Right renal pelvis (tissue), 4 donors: ENCODE measurements at regions not wholly inside any gene's neighbourhood (a gene's known extent, or its start where the extent isn't known, plus 50 kb on each side); places are given as distances from the start of the nearest gene placed in this dataset.
A peak's percentile ranks its signal among the peaks of the same experiment; 100 is the strongest.

Source experiments
- DNase-seq, 4 donors: peaks; one replicate each; pipeline ENCODE4 v3.0.0-alpha.2; 2013; ENCODE audit warnings: low read depth in 4 of 4, low spot score in 3 of 4, missing footprints in 1 of 4

DNA sequence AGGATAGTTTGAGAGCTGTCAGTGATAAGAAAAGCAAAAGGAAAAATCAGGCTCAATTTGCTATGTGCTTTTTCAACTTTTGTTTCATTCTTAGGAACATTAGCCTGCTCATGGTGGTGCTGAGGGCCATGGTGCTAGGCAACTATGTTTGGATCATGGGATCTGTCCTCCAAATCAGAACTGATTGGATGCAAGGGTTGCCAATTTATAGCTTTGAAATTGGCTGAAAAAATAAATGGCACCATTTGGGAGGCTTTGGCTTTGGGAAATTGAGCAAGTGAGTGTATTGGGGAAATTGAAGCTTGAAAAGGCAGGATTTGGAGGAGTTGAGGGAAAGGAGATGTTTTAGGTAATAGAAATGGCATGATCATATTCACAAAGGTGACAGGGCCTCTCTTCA, 103.8 kb downstream of the CYP26A1 start:
- DNase-seq, result no peak

DNA sequence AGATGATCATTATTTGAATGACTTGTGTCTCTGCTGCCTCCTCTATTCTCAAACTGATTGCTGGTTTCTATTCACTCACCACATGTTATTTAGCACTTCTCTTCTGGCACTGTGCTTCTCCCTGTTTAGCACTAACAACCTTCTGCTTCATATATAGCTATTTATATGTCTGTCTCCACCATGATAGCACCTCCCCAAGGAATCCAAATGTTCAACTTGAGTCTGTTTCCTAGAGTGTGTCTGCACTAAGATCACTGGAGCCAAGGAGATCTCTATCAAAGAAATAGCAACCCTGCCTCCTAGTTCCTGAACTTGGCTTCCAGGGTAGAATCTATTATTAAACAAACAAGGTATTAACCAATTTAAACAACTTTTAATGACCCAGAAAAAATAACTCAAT, 104.5 kb downstream of the CYP26A1 start:
- no peak for DNase-seq

DNA sequence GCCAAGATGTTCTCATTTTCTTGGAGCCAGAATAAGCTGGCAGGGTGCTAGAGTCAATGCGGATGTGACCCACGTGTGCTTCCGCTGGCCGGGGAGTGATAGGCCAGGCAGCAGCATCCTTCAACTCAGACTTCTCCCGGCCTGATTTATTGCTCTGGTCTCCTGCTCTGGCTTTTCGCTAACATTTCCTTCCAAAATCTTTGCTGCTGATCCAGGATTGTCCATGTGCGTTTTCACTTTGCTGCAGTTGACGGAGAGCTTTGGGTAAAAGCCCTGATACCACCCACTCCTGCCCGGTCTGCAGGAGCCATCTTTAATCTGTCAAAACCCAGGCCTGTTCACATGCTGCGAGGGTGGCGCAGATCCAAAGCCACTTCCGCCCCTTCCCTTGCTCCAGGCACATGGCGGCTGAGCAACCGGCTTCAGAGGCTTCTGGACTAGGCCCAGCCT, 106.8 kb downstream of the CYP26A1 start:
- DNase-seq, result no peak

DNA sequence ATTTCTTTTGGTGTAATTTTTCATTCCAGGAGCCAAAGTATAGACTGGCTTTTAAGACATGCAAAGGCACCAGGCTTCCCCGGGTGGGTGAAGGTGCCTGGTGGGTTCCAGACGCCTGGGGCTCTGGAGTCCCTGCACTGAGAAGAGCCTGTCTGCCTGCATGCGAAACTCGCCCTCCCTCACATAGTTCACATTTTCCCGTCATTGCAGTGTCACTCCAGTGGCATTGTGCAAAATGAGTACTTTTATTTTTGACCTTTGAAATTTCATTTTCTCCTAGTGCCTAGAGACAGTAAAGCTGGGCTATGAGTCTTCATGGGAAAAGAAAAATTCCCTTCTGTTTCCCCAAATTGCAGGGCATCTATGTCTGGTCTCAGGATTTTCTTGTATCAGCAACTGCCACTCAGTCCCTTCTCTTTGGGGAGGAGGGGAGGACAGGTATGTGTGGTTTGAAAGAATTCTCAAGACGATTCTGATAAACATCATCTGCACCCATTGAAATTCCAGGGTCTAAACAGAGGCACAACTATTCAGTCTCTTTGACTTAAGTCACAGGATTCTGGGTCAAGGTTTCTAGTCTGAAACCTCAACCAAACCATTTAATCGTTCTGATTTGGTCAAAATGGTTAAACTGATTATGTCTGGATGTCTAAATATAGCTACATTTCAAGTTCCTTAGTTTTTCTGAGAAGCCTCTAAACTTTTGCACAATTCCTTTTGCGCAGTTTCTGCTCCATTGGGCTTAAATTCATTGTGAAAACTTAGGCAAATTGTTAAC, 107.8 kb downstream of the CYP26A1 start:
- DNase-seq, result no peak

DNA sequence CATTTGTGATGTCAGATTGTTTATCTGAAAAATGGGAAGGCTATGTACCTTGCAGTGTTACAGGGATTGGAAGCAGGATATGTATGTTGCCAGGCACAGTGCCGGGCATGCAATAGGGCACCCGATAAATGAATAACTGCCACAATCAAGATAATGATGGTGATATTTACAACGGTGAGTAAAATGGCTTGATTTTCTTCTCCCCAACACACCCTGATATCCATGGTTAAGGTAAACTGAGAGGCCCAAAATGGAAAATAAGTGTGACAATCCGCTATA, 108.3 kb downstream of the CYP26A1 start:
- DNase-seq, result no peak

DNA sequence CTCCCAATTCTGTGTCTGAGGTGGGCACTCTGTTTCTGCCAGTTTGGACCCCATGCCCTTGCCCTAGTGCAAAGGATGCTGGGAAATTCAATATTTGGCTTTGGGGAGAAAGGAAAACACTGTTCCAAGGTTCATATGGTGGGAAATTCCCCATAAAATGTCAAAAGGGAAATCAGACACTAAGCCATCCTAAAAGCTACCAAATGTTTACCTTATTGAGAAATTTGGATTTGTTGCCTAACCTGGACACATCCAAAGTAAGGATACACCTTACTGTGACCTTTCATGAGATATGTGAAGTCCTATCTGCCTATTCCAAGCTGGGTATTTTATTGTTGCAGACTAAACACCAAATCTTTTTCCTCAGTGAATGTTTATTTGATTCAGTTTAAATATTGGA, 109.1 kb downstream of the CYP26A1 start:
- DNase-seq, result no peak

DNA sequence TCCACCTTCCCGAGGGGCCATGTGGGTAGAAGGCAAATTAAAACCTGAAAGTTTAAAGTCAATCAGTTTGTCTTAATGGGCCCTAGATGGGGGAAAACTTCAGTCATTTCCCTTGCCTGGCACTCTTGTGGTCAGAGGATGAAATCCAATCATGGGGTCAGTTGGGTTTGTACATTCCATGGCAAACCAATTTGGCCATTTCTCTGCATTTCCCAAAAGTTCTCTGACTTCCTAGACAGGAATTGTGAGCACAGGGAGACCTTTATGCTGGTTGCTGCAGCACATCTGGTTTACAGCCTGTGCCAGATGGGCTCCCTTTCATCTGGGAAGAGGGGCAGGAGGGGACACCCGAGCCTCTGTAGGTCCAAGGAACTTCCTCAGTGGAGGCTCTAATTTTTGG, 113.0 kb downstream of the CYP26A1 start:
- no peak for DNase-seq

DNA sequence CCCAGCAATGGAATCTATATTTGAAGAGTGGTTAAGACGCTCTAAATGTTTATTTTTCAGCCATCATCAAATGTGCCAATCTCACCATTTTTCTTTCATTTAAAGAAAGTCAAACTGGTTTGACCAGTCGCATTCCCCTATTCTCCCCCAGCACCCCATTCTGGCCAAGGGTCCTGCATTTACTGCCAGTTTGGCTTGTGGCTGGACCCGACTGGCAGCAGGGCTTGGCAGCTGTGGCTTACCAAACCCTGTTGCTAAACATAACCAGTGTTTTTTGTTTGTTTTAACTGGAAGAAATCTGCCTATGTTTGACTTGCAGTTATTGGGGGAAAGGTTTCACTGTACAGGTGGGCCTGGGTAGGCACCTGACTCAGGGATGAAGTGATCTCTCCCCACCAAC, 116.3 kb downstream of the CYP26A1 start:
- DNase-seq, result no peak

DNA sequence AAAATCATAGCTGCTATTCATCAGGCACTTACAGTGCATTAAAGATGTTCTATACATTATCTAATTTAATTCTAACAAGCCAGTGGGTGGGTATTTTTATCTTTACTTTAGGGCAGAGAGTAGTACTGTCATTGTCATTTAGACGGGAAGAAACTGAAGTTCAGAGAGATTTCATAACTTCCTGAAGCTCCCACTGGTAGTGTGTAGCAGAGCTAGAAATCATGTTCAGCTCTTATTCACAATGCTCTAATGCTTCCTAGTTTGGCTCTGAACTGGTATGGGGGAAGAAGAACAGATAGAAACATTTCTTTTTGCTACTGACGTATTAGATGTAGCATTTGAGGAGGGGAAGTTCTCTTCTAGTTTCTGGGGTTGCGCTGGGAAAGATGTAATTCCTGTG, 116.7 kb downstream of the CYP26A1 start:
- DNase-seq, result no peak

DNA sequence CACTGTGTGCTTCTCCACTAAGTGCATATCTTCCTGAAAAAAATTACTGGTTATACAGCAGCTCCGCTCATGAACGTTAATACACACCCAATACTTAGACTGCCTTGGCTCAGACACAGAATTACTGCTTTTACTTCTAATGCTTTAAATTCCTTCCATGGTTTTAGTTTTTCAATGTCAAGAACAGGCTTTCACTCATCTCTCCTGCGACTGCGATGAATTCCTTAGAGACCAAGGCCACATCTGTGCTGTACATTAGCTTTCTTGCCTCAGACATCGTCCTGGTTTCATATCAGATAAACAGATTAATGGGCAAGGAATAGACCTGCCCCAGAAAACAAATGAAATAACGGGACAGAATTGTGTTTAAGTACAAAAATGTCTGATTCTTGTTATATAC, 120.2 kb downstream of the CYP26A1 start:
- DNase-seq, result no peak

DNA sequence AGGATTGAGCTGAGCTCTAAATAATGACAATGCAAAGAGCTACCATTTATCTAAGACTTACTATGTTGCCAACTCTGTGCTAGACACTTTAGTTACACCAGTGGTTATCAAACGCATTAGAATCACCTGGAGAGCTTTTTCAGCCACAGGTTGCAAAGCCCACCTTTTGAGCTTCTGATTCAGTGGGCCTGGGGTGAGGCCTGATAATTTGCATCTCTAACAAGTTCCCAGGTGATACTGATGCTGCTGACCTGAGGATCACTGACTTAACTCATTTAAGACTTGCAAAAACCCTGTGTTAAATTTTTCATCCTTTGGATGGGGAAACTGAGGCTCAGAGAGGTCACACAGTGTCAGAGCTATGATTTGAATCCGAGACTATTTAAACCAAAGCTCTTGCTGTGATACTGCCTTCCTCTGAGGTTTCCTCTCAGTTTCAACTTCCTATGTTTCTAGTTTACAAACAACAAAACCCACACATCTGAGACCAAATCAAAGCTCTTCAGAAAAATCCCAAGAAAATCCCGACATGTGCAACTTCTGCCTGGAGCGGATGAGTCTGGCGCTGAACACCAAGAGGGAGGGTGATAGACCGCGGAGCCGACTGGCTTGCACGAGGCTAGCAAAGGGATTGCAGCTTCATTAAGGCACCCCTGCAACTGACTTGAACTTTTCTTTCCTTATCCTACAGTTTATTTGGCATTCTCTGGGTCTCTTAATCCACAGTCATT, 124.9 kb downstream of the CYP26A1 start:
- DNase-seq, result no peak

DNA sequence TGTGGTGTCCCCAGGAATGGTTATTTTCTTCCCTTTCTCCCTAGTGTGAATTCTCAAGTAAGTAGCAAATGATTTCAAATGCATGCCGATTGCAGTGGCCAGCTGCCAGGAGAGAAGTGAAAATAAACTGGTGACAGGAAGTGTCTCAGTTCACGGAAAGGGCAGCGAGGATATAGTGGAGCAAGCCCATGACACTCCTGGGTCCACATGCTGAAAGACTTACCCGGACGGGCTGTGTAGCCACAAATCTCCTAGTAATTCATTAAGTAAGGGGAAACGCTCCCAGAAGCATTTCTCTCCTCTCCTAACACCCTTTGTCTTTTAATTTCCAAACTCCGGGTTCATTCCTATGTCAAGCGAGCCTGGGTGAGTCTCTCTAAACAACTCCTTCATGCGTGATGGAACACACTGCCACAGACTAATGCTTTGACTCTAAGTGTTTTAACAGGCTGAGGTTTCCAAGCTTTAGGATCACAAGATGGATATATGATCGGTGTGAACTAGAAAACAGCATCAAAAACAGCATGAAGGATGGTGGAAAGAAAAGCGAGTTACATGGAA, 125.6 kb downstream of the CYP26A1 start:
- peak; percentile 47 to 73 (median 66) for DNase-seq

DNA sequence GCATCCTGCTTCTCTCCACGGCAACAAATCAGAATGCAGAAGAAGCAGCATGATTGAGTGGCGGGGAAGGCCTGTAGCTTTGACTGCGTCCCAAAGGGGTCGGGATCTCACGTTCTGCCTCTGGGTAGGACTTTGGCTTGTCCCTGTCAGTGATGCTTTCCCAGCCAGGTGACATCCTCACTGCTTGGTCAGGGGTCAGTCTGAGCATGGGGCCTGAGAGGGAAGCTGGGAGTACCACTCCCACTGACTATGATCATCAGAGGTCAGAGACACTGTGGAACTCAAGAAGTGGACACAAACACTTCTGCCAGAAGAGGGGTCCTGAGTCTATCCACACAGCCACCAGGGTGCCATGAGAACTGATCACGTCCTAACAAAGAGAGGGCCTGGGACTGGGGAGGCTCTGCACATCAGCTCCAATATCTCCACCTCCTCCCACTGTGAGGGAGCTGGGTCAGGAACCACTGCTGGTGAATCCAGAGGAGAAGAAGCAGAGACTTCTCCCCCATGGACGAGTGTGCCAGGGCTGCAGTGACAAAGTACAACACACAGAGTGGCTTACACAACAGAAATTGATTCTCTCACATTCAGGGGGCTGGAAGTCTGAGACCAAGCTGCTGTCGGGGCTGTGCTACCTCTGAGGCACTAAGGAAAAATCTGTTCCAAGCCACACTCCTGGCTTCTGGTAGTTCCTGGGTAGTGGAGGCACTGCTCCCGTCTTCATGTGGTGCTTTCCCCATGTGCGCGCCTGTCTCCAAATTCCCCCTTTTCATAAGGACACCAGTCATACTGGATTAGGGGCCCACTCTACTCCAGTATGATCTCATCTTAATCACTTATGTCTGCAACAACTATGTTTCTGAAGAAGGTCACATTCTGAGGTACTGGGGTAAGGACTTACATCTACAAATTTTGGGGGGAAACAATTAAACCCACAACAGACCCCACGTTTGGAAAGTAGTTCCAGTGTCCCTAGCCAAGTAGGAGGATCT, 131.1 kb downstream of the CYP26A1 start:
- no peak for DNase-seq

DNA sequence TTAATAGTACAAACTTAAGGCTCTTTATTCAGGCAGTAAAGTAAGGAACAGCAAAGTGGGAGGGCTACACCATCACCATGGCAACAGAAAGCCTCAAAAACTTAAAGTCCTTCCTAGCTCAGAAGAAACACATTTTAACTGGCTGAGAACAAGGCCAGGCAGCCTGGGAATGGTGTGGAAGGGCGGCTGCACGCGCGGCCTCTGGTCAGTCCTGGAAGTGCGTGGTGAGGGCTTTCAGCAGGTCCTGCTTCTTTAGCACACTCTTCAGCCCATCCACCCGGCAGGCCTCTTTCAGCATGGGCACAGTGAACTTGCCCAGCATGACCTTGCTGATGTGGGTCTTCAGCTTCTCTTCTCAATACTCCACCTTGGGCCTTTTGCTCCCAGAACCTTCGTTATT, 133.0 kb downstream of the CYP26A1 start:
- no peak for DNase-seq

DNA sequence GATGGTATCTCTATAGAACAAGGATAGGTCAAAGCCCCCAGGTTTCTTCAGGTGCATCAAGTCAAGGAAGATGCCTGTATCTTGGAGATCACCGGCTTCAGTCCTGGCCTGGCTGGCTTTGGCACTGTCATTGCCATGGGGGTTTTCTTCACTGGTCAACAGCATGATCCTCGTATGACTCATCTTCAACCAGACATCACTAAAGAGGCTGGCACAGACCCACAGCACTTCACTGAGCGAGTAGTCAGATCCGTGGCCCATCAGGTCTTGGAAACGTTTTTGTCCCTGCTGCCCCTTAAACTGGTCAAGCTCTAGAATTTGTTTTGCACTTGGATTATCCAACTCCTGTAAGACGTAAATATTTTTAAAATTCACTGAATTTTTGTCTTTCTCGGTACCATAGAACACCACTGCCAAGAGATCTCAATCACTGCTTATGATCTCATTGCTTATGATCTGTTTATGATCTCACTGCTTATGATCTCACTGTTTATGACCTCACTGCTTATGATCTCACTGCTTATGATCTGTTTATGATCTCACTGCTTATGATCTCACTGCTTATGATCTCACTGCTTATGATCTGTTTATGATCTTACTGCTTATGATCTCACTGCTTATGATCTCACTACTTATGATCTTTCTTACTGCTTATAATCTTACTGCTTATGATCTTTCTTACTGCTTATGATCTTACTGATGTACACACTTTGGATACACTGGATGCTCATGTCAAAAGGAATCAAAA, 135.2 kb downstream of the CYP26A1 start:
- no peak for DNase-seq

DNA sequence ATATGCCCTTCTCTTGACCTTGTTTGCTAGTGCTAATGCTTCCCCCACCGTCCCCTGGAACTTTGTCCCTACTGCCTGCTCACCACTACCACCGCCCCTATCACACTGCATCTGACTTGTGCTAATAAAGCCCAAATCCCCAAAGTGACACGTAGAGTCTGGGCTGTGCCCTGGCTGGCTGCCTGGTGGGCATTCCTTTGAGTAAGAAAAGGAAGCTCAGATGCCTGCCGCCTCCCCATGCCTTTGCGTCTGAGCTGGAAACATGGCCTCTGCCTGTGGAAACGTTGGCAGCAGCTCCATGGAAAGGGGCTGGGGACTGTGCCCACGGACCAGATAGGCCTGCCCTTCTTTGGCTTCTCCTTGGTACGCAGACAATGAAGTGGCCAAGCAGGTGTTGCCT, 138.3 kb downstream of the CYP26A1 start:
- no peak for DNase-seq

DNA sequence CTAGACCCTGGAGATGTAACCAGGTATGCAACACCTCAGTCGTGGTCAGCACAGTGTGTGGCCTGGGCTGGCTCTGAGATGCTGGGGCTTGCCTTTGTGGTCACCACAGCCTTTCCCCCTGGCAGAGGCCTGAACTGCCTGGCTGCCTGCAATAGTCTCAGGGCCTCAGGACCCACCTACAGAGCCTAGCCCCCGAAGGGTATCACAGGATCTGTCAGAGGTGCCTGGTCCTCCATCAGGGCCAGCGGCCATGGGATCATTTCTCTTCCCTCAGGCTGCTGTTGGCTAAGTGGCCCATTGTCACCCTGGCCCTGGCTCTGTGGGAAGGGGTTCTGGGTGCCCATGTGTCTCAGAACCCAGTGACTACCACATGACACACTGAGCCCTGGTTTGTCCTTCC, 141.6 kb downstream of the CYP26A1 start:
- DNase-seq, result no peak

DNA sequence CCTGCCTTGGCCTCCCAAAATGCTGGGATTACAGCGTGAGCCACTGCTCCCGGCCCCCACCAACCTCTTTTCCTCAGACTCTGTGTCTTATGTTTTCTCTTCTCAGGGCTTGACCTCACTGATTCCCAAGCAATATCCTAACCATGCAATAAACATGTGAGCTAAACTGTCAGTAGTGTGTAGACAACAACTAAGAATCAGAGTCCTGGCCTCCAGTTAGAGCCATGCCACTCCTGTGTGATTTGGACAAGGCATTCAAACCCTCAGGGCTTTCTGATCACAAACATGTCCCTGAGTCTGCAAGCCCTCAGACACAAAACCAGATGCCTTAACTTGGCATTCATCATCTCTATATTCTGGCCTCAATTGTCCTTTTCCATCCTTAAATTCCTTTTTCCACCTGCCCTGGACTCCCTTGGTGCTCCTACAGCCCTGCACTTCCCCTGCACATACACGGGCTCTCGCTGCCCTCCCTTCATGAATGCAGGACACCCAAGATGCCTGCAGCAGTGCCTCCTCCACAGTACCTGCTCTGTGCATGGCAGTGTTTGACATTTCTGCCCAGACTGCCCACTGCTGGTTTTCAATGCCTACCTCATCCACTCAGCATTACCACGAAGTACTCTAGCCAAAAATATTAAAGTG, 142.8 kb downstream of the CYP26A1 start:
- DNase-seq, result no peak

DNA sequence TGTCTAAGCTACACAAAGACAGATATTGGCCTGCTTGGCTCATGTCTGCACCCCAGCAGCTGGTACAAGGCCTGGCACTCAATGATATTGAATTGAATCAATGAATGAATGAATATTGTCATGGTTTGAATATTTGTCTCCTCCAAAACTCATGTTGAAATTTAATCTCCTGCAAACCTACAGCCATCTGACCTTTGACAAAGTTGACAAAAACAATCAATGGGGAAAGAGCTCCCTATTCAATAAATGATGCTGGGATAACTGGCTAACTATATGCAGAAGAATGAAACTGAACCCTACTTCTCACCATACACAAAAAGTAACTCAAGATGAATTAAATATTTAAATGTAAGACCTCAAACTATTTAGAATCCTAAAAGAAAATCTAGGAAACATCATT, 144.7 kb downstream of the CYP26A1 start:
- DNase-seq, result no peak

DNA sequence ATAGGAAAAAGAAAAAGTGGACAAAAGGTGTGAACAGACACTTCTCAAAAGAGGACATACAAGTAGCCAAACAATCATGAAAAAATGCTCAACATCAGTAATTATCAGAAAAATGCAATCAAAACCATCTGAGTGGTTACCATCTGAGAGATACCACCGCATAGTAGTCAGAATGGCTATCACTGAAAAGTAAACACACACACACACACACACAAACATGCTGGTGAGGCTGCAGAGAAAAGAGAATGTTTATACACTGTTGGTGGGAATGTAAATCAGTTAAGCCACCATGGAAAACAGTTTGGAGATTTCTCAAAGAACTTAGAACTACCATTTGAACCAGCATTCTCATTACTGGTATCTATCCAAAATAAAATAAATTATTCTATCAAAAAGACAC, 145.7 kb downstream of the CYP26A1 start:
- no peak for DNase-seq
